CD4-positive, alpha-beta T cell treated with Interleukin-17A for 4 hours (primary cell): ENCODE measurements at regions not wholly inside any gene's neighbourhood (a gene's known extent, or its start where the extent isn't known, plus 50 kb on each side); places are given as distances from the start of the nearest gene placed in this dataset.
A peak's percentile ranks its signal among the peaks of the same experiment; 100 is the strongest.

ENCODE experiments used
- DNase-seq: peaks from one replicate; pipeline ENCODE4 v3.0.0-alpha.2; 2020; ENCODE audit warnings: mixed read lengths

DNA sequence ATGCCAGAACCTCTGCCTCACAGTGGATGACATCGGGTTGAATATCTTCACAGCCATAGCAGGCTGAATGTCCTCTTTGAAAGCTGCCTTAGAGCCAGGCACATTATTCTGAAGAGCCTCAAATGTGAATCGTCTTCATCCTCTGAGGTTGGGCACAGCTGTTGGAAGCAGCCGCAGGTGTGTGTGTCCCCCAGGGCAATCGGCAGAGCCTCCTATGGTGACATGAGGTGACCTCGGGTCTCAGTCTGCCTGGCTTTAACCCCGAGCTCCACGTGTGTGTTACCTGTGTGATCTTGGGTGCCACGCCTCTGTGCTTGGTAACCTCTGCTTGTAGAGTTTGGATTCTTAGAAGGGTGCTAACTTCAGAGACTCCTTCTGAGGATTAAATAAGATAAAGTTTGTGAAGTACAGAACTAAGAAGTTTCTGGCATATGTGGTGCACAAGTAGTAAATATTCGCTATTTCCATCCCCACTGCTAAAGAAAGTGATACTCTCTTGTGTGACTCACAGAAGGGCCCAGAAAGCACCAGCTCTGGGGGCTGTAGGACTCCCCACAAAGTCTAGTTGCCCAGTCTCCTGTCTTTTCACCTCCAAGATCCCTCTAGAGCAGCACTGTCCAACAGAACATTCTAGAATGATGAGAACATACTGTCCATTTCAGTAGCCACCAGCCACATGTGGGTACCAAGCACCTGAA, 500.9 kb downstream of the NPHP4 start:
- no peak for DNase-seq

DNA sequence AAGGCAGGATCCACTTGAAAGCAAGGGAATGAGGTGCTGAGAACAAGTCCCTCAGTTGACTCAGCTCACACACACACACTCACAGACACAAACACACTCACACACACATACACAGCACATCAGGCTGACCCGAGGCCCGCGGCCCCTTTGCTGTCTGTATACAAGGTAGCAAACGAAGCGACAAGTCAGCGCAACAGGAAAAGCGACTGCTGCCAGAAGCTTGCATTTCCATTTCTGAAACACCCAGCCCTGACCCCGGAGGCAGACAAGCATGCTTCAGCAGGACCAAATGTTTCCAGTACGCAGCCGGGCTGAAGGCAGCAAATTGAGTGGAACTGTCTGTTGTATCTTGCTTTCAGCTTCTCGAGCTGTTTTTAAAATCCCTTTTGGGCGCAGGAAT, 501.6 kb downstream of the NPHP4 start:
- no peak for DNase-seq

DNA sequence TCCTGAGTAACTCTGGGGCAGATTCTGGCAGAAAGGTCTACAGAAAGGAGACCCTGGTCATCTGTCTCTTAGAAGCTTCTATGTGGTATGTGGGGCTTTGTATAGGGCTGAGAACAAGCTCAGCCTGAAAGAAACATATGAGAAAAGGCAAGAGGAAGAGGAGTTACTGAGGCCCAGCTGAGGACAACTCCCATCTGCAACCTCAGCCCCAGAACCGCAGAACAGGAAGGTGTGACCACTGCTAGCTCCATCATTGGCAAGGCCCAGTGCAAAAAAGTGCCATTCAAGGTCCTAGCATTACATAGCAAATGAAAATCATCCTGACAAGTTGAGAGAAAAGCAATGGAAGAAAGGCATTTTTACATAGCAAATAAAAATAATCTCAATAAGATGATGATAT, 503.8 kb downstream of the NPHP4 start:
- no peak for DNase-seq

DNA sequence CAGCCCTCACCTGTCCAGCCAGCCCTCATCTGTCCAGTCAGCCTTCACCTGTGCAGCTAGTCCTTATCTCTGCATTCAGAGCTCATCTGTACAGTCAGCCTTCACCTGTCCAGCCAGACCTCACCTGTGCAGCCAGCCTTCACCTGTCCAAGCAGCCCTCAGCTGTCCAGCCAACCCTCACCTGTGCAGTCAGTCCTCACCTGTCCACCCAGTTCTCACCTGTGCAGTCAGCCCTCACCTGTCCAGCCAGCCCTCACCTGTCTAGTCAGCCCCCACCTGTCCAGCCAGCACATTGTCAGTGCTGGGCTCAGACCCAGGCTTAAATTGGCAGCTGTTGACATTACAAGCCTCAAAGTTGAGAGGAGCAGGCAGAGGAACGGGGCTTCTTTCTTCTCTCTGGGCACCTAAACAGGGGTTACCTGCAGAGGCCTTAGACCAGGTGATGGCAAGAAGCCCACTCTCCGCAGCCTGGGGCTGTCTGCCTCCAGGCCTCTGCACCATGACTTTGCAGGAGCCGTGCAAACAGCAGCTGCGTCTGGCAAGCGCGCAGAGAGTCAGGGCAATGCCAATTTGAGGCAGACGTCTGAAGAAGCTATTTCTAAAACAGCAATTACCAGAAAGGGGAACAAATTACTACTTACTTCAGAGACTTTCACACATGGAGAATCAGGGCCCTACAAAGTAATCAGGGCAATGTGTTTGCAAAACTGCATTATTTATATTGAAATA, 506.1 kb downstream of the NPHP4 start:
- no peak for DNase-seq

DNA sequence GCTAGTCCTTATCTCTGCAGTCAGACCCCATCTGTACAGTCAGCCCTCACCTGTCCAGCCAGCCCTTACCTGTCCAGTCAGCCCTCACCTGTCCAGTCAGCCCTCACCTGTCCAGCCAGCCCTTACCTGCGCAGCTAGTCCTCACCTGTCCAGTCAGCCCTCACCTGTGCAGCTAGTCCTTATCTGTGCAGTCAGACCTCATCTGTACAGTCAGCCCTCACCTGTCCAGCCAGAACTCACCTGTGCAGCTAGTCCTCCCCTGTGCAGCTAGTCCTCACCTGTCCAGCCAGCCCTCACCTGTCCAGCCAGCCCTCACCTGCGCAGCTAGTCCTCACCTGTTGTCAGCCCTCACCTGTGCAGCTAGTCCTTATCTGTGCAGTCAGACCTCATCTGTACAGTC, 506.8 kb downstream of the NPHP4 start:
- DNase-seq: no peak

DNA sequence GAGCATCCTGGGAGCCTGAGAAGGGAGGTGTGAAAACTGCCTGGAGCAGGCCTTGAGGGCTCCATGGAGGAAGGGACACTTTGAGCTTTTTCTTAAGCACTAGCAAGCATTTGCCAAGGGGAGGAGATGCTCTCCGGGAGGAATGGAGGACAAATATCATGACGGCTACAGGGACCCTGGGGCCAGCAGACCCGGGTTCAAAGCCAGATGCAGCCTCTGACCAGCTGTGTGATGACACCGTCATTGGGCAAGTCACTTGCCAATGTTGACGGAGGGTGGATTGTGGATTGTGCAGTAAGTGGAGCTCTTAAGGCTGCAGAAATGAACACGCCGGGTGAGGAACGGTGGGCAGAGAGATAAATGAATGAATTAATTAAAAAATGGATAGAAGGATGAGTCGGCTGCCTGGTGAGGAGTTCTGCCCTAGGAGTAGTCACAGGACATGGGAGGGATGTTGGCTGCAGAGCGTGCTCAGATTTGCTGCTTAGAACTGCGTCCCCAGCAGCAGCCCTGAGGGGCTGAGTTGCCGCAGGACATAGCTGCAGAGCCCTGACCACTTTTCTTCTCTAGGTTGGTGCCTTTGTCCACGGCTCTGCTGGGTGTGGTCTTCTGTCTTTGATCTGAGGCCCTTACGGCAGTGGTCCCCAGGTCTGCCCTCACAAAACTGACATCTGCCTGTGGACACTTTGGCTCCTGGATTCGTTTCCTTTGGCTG, 507.6 kb downstream of the NPHP4 start:
- DNase-seq: no peak

DNA sequence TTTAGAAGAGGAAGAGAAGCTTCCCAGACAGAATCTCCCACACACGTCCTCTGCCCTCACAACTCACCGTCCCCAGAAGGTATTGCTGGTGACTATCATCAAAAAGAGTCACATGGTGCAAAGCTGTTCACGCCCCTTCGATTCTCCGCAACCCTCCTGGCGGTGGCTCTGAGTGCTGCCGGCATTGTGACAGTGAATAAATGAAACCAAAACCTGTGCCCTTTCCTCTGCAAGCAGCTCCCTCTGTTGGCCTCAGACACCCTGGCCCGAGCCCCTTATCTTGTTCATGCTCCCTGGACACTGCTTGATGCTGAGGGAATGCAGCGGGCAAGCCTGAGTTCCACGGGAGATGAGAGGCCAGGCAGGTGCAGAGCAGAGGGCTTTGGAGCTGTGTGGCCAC, 510.3 kb downstream of the NPHP4 start:
- DNase-seq: peak; percentile 35

DNA sequence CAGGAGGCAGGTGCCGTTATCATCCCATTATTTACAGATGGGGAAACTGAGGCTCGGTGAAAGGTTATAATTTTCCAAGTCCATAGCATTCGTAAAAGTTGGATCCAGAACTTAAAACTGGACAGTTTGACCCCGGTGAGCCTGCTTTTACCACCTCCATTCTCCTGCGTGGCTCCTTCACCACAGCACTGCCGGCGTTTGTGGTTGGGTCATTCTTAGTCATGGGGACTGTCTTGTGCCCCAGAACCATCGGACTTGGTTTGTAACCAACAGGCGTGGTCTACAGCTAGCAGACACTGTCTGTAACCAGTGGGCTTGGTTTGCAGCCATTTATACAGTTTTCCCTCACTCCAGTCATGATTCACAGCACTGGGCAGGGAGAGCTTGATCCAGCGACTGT, 511.3 kb downstream of the NPHP4 start:
- no peak for DNase-seq

DNA sequence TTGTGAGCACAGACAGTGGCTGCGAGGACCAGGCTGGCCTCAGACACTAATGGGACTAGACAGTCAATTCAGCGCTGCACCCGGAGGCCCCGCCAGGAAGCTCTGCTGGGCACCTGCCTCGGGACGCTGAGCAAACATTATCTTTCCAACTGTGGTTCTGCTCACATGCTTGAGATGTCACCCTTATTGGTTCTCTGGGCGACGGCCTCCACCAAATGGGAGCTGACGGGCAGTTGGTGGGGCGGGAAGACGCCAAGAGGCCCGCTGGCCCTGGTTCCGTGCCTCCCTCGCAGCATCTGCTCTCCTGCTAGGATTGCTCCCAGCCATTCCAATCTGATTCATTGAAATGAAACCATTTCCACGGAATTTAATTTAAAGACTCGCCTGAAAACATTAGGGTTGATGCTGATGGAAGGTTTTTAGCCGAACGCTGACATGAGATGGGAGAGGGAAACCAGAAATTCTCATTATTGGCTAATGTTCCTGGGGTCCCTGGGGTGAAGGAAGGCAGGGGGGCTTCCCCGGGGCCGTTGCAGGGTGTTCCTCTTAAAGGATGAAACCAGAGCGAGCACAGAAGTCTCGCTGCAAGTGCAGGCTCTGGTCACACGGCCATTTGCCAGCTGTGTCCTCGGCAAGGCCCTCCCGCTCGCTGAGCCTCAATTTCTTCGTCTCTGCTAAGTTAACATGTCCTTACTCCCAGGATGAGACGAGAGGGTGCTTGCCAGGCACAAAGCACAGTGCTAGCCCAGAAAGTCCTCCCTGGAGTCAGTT, 512.2 kb downstream of the NPHP4 start:
- no peak for DNase-seq

DNA sequence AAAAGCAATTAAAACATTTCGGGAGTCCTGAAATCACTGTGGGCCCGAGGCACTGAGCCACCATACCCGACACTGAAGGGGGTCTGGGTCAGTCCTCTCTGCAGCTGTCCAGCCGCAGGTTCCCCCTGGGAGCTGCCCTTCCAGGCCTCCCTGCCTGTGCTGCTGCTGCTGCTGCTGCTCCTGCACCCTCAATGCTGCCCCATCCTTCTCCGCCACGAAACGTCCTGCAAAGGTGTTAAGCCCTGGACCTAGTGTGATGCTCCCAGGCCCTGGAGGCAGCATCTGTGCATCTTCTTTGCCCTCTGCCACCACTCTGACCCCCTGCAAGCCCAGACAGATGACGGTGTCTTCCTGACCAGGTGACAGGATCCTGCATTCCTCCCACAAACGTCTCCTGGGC, 513.3 kb downstream of the NPHP4 start:
- no peak for DNase-seq

DNA sequence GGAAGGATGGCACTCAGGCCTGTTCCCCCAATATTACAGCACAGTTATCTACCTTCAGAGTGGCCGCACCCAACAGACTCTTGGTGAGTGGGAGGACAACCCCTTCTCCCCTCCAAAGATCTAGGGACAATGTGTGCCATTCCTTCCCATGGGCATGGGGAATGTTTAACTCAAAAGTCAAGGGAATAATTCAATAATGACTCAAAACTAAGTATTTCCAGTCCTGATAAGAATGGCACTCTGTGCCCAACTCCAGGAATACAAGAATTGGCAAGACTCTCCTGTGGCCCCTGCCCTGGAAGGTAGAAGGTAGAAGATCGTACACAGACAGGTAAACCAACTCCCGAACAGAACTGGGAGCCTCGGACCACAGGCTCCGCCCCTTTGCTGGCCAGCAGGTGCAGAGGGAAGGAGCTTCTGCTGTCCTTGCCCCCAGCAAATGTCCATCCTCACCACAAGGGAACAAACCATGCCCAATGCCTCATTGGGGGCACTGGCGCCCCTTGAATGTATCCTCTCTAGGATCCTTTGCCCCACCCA, 514.0 kb downstream of the NPHP4 start:
- DNase-seq: no peak

DNA sequence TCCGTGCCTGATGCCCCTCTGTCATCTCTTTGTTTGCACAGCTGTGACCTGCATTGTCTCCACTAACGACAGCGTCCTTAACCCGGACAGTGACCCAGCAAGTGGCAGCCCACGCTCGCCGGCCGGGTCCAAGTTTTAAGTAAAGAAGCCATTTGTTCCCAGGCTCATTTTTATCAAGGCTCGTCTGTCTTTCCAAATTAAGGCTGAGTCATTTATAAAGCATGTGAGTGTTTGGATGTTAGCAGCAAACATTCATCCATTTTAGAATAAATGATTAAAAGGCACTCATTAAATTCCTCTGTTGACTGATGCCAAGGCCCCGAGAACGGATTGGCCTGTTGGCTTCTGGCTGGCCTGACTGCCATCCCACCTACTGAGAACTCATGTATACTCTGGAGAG, 514.5 kb downstream of the NPHP4 start:
- DNase-seq: no peak

DNA sequence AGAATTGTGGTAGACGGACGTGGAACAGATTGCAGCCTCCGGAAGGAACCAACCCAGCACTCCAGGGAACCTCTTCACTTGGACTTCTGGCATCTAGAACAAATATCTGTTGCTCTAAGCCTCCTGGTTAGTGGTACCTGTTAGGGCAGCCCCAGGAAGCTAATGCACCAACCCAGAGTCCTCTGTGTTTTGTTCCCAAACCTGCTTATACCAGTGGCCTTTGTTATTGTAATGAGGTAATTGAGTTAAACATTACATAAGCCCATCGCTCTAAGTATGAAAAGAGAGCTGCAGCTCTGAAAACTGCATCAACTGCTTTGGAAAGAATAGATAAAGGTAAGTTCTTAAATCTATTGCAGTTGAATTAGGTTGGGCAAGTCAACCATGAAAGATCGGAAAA, 516.7 kb downstream of the NPHP4 start:
- DNase-seq: no peak

DNA sequence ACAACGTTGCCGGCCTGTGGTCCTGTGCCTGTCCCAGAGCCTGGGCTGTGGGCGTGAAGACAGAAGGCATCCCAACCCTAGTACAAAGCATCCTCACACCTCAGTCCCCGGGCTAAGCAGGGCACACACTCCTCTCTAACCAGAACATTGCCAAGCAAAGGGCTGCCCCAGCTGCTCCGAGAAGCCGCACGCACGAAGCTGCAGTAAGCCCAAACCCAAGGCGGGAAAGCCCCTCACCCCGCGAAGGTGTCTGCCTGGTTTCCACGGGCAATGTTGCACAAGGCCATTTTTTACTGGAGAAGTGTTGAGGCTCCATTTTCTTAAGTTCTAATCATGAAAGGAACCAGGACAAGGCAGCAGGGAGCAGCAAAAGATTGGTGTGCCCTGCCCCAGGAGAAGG, 519.0 kb downstream of the NPHP4 start:
- DNase-seq: no peak

DNA sequence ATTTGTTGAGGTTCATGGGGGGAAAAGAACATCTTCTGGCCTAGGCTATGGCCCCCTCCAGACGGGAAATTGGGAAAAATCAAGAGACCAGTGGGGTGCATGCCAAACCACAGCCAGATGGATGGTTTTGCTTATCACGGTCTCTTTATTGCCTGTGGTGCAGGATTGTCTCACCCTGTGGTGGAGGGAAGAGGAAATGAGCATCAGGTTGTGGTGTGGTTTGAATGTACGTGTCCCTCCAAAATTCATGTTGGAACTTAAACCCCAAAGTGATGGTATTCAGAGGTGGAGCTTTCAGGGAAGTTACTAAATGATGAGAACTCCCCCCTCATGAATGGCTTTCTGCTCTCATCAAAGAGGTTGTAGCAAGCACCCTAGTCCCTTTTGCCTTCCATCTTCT, 525.7 kb downstream of the NPHP4 start:
- DNase-seq: no peak

DNA sequence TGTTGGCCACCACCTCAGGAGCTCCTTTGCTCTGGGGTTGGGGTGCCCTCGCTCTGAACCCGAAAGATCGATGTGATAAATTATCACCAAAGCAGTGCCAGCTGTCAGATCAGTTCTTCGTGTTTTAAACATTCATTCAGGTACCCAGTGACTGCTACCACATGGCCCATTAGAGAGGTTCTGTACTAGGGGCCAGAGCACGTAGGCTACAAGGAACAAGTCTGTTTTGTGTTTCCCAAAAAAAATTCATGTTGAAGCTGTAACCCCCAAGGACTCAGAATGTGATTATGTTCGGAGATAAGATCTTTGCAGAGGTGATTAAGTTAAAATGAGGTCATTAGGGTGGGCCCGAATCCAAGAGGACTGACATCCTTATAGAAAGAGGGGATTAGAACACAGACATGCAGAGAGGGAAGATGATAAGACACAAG, 526.9 kb downstream of the NPHP4 start:
- DNase-seq: no peak

DNA sequence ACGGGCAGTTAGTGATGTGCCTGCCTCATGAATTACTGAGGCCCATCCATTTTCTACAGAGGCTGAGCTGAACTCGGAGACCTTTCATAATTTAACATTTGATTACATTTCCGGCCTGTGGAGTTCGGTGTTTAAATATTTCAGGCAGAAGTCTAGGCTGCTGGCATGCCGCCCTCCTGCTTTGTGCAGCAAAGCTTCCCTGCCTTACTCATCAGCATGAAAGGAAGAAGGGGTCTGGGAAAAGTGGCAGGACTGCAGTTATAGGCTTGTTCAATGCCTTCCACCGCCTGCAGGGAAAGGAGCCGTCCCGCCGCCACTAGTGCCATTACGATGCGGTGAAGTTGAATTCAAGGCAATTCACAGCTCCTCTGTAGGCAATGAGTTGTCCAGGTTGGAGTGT, 527.9 kb downstream of the NPHP4 start:
- DNase-seq: no peak

DNA sequence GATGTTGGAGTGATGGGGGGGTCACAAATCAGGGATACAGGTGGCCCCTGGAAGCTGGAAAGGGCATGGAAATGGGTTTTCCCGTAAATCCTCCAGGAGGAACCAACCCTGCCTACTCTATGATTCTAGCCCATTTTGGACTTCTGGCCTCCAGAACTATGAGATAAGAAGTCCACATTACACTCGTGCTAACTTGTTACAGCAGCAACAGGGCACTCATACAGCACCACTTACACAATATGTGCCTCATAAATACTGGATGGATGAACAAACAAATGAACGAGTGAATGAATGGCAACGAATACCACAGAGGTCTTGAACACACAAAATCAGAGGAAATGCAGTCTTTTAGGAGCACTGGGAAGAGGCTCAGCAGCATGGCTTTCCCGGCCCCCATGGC, 531.3 kb downstream of the NPHP4 start:
- no peak for DNase-seq

DNA sequence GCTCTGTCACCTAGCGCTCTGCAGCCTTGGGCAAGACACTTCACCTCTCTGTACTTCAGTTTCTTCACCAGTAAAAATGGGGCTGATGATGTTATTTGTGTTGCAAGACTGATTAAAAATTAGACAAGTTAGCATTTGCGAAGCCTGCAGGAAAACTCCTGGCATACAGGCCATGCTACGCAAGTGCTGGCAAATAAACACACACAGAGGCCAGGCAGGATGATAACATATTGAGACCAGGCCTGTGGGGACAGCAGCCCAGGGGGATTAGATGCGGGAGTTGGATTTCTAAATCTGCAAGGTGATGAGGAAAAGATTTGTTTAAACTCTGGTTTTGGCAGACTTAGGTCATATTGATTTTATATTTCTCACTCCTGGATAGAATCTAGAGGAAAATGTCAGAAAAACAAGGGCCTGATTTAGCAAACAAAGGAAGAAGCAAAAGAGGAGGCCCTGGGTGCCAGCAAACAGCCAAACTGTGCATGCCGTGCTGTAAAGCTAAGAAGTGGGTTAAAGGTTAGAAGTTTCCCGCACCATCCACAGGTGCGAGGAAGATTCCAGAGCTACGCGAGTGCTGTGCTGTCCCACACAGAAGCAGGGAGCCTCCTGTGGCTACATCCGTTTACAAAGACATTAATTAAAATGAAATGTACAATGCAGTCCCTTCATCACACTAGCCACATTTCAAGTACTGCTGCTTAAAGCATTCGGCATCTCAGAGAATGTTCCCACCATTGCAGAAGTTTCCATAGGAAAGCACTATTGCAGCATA, 532.2 kb downstream of the NPHP4 start:
- no peak for DNase-seq

DNA sequence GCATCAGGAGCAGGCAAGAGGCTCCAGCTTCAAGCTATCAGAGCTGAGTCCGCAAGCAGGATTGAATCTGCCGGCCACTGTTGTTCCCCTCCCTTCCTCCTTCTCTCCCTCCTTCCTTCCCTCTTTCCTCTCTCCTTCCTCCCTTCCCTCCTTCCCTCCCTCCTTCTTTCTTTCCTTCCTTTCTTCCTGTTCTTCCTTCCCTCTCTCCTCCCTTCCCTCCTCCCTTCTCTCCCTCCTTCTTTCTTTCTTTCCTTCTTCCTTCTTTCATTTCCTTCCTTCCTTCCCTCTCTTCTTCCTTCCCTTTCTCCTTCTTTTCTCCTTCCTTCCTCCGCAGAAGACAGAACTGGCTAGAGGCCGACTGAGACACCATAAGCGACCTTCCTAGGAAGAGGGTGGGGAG, 534.0 kb downstream of the NPHP4 start:
- no peak for DNase-seq

DNA sequence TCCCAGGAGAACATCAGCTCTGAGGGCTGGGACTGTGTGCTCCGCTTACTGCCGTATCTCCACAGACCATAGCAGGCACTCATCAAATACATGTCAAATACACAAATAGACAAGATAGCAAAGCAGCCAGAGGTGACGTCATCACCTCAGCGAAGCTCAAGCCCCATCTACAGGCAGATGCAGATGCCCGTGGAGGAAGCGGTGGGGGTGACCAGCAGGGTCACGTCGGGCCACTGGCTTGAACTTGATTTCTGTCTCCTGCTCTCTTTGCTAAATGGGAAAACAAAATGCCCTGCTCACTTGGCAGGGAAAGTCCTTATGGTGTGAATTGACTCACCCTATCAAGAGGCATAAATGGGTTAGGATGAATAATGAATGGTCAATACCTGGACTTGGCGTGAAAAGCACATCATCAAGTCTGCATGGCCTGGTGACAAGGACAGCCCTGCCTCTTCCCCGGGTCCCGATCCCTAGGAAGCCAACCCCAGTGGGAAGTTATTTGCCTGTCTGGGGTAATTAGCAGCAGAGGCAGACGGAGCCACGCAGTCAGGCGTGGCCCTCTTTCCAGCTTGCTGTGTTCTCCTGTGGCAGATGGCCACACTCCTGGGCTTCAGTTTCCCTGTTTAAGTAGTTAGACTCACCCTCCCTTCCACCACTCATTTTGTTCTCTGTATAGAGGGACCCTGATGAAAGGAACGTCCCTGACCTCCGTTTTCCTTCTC, 536.0 kb downstream of the NPHP4 start:
- no peak for DNase-seq

DNA sequence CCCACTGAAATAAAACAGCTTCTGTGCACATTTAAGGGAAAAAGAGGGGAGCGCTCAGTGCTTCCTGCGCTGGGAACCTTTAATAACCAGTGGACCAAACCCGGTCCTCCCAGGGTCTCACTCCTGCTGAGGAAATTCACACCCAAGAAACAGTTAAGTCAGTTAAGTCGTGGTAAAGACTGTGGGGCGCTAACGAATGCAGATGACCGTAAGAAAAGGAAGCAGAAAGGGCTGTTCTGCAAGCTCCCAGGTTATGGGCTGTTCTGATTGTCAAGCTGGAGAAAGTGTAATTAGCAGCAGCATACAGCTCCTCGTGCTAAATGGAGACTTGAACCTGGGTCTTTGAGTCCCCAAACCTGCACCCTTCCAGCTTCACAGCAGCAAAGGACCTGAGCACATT, 536.6 kb downstream of the NPHP4 start:
- no peak for DNase-seq
